Osteoblast (primary cell): ENCODE measurements at regions not wholly inside any gene's neighbourhood (a gene's known extent, or its start where the extent isn't known, plus 50 kb on each side); places are given as distances from the start of the nearest gene placed in this dataset.
A peak's percentile ranks its signal among the peaks of the same experiment; 100 is the strongest.
"Not testable (repeated sequence)": the region's sequence is repeated elsewhere in the genome, so short reads cannot be mapped to it uniquely, and the experiment has no call there.

Source experiments
- DNase-seq: peaks from one replicate; pipeline ENCODE4 v3.0.0; 2011; ENCODE audit warnings: low spot score, mixed read lengths; ENCODE audit not compliant: insufficient read length; ENCODE audit errors: missing footprints
- H2AFZ ChIP-seq: 2 replicates; pipeline ENCODE4 v1.6.0; 2011; ENCODE audit warnings: mild to moderate bottlenecking, low read length
- H3K27ac ChIP-seq: 2 replicates; pipeline ENCODE4 v1.5.1; 2011; ENCODE audit warnings: mild to moderate bottlenecking, low read depth, low read length, moderate library complexity
- H3K27me3 ChIP-seq: 2 replicates; pipeline ENCODE4 v1.6.0; 2012; ENCODE audit warnings: mild to moderate bottlenecking, control low read depth, inconsistent platforms, low read length, moderate library complexity; ENCODE audit not compliant: insufficient read depth
- H3K36me3 ChIP-seq: 2 replicates; pipeline ENCODE4 v1.5.1; 2011; ENCODE audit warnings: mild to moderate bottlenecking, low read length, control low read depth, moderate library complexity; ENCODE audit not compliant: insufficient read depth
- H3K4me1 ChIP-seq: 2 replicates; pipeline ENCODE4 v1.5.1; 2011; ENCODE audit warnings: mild to moderate bottlenecking, low read length, control low read depth, moderate library complexity; ENCODE audit not compliant: insufficient read depth
- H3K4me2 ChIP-seq: 2 replicates; pipeline ENCODE4 v1.6.0; 2011; ENCODE audit warnings: mild to moderate bottlenecking, low read length; ENCODE audit not compliant: insufficient read depth
- H3K4me3 ChIP-seq: fragments of 200-600 bp; sonication (generic); 3 replicates; pipeline ENCODE4 v1.5.1; 2012; ENCODE audit warnings: mild to moderate bottlenecking, low read length, inconsistent platforms; ENCODE audit not compliant: insufficient read depth
- H3K79me2 ChIP-seq: 2 replicates; pipeline ENCODE4 v1.6.0; 2012; ENCODE audit warnings: mild to moderate bottlenecking, low read length, control low read depth, inconsistent platforms; ENCODE audit not compliant: insufficient read depth
- H3K9me3 ChIP-seq: 2 replicates; pipeline ENCODE4 v1.5.1; 2011; ENCODE audit warnings: low read depth, low read length, control low read depth
- H4K20me1 ChIP-seq: 2 replicates; pipeline ENCODE4 v1.6.0; 2012; ENCODE audit warnings: mild to moderate bottlenecking, low read length, control low read depth; ENCODE audit not compliant: insufficient read depth
- CTCF ChIP-seq: IDR thresholded peaks from 2 replicates; pipeline ENCODE4 v1.5.1; 2011; ENCODE audit warnings: mild to moderate bottlenecking, low read depth, low read length, moderate library complexity; ENCODE audit errors: extremely low read depth

- Histone ChIP-seq H4K20me1 (no peaks in the 10 kb centered on the region), H3K9me3 (no peaks in the 10 kb centered on the region), H3K4me3 (no peak overlapping the region), H3K27ac (no peak overlapping the region), H3K36me3 (no peaks in the 10 kb centered on the region), H3K4me2 (no peak overlapping the region), H3K79me2 (no peaks in the 10 kb centered on the region), H3K4me1 (no peaks in the 10 kb centered on the region), H2AFZ (no peak overlapping the region), H3K27me3 (no peaks in the 10 kb centered on the region)
- DNase-seq = no peak
- TF ChIP-seq CTCF = no peak
Observed at GRCh38 chr6:85344996-85345395, 104.9 kb upstream of the NT5E start.

- H3K9me3 ChIP-seq = no peaks in the 10 kb centered on the region
- no peak for DNase-seq
- H3K4me2 ChIP-seq = no peak overlapping the region
Observed at GRCh38 chr6:85343428-85343827, 106.5 kb upstream of the NT5E start.

GRCh38 chr6:85329196-85329595 is 120.7 kb upstream of the NT5E start:
- Histone ChIP-seq H3K79me2 (no peaks in the 10 kb centered on the region), H3K4me3 (no peak overlapping the region), H3K9me3 (no peaks in the 10 kb centered on the region), H3K27ac (no peak overlapping the region), H3K4me1 (no peaks in the 10 kb centered on the region), H3K36me3 (no peaks in the 10 kb centered on the region), H3K27me3 (peaks cover 7% of the 10 kb centered on the region), H2AFZ (no peak overlapping the region), H3K4me2 (no peak overlapping the region), H4K20me1 (no peaks in the 10 kb centered on the region)
- no peak for DNase-seq
- no peak for TF ChIP-seq CTCF

More at GRCh38 chr6:85343428-85343827, 106.5 kb upstream of the NT5E start:
- no peaks in the 10 kb centered on the region for H3K36me3 ChIP-seq
- H3K4me3 ChIP-seq = no peak overlapping the region
- no peaks in the 10 kb centered on the region for H4K20me1 ChIP-seq
- H3K27me3 ChIP-seq = no peaks in the 10 kb centered on the region
- H2AFZ ChIP-seq = peak overlapping the region; percentile 45
- no peaks in the 10 kb centered on the region for H3K4me1 ChIP-seq
- no peak overlapping the region for H3K27ac ChIP-seq
- no peak for TF ChIP-seq CTCF
- H3K79me2 ChIP-seq = no peaks in the 10 kb centered on the region

GRCh38 chr6:85325811-85326210 is 124.1 kb upstream of the NT5E start:
- H3K27me3 ChIP-seq, DNase-seq, H3K79me2 ChIP-seq: not testable (repeated sequence)

More at GRCh38 chr6:85325811-85326210, 124.1 kb upstream of the NT5E start:
- not testable (repeated sequence) for H4K20me1 ChIP-seq, H3K36me3 ChIP-seq, H3K27ac ChIP-seq, H3K4me2 ChIP-seq, H3K4me1 ChIP-seq, H2AFZ ChIP-seq, H3K9me3 ChIP-seq, H3K4me3 ChIP-seq
